ENCODE measurements at regions not wholly inside any gene's neighbourhood (a gene's known extent, or its start where the extent isn't known, plus 50 kb on each side); places are given as distances from the start of the nearest gene placed in this dataset.

GRCh38 chr10:106336874-106337273, 827.6 kb downstream of the SORCS1 start:
- TF ChIP-seq CTCF (IDR thresholded peaks at IDR 0.05; ENCODE audit: low read depth, low read length), result no peak
- TF ChIP-seq EZH2phosphoT487 (IDR thresholded peaks at IDR 0.05; ENCODE audit: low read depth), result no peak

Data from OCI-LY3 (cell line).